Hematopoietic multipotent progenitor cell treated with erythropoietin and hydrocortisone succinate and interleukin-3 and kit ligand, for 6 days (in vitro differentiated cells): ENCODE measurements at regions not wholly inside any gene's neighbourhood (a gene's known extent, or its start where the extent isn't known, plus 50 kb on each side); places are given as distances from the start of the nearest gene placed in this dataset.
"Not testable (repeated sequence)": the region's sequence is repeated elsewhere in the genome, so short reads cannot be mapped to it uniquely, and the experiment has no call there.

Experiments used
- DNase-seq: peaks from one replicate; pipeline ENCODE4 v3.0.0-alpha.2; 2015

- peak; percentile 83 for DNase-seq
These were observed 434.0 kb upstream of the RUNX1 start for GRCh38 chr21:35482933-35483662.

GRCh38 chr21:35482096-35482495 is 433.0 kb upstream of the RUNX1 start:
- DNase-seq = no peak

- DNase-seq = no peak
These were observed 431.9 kb upstream of the RUNX1 start for GRCh38 chr21:35481005-35481404.

GRCh38 chr21:35479529-35479928 is 430.4 kb upstream of the RUNX1 start:
- DNase-seq = no peak

- no peak for DNase-seq
These were observed 430.0 kb upstream of the RUNX1 start for GRCh38 chr21:35479065-35479448.

GRCh38 chr21:35478161-35479064 is 429.3 kb upstream of the RUNX1 start:
- peak; percentile 49 for DNase-seq

- DNase-seq = no peak
These were observed 428.5 kb upstream of the RUNX1 start for GRCh38 chr21:35477622-35478021.

GRCh38 chr21:35476621-35477395 is 427.7 kb upstream of the RUNX1 start:
- peak; percentile 18 for DNase-seq

- DNase-seq = peak; percentile 86
These were observed 426.7 kb upstream of the RUNX1 start for GRCh38 chr21:35475762-35476161.

GRCh38 chr21:35475009-35475408 is 425.9 kb upstream of the RUNX1 start:
- no peak for DNase-seq

GRCh38 chr21:35473496-35473895 is 424.4 kb upstream of the RUNX1 start:
- peak; percentile 53 for DNase-seq

GRCh38 chr21:35470522-35470921 is 421.4 kb upstream of the RUNX1 start:
- DNase-seq = no peak

- no peak for DNase-seq
These were observed 420.4 kb upstream of the RUNX1 start for GRCh38 chr21:35469498-35469897.

GRCh38 chr21:35468991-35469390 is 419.9 kb upstream of the RUNX1 start:
- DNase-seq = no peak

- no peak for DNase-seq
These were observed 418.5 kb upstream of the RUNX1 start for GRCh38 chr21:35467566-35467965.

- DNase-seq = not testable (repeated sequence)
These were observed 417.6 kb upstream of the RUNX1 start for GRCh38 chr21:35466681-35467080.

GRCh38 chr21:35465741-35466140 is 416.6 kb upstream of the RUNX1 start:
- DNase-seq = no peak

- peak; percentile 56 for DNase-seq
These were observed 412.6 kb upstream of the RUNX1 start for GRCh38 chr21:35461700-35462099.

GRCh38 chr21:35460441-35460840 is 411.3 kb upstream of the RUNX1 start:
- no peak for DNase-seq

GRCh38 chr21:35458405-35458804 is 409.3 kb upstream of the RUNX1 start:
- DNase-seq = no peak

- no peak for DNase-seq
These were observed 408.1 kb upstream of the RUNX1 start for GRCh38 chr21:35457097-35457804.

GRCh38 chr21:35451276-35451675 is 402.2 kb upstream of the RUNX1 start:
- peak; percentile 42 for DNase-seq

GRCh38 chr21:35450830-35451229 is 401.7 kb upstream of the RUNX1 start:
- DNase-seq = no peak
